GM18498 (cell line): ENCODE measurements at regions not wholly inside any gene's neighbourhood (a gene's known extent, or its start where the extent isn't known, plus 50 kb on each side); places are given as distances from the start of the nearest gene placed in this dataset.
"Not testable (repeated sequence)": the region's sequence is repeated elsewhere in the genome, so short reads cannot be mapped to it uniquely, and the experiment has no call there.

Source experiments
- ATAC-seq: cut with Tn5 transposase; IDR thresholded peaks from one replicate; pipeline ENCODE4 v1.9.1; 2021; ENCODE audit warnings: mild to moderate bottlenecking, moderate library complexity; ENCODE audit not compliant: unreplicated experiment

DNA sequence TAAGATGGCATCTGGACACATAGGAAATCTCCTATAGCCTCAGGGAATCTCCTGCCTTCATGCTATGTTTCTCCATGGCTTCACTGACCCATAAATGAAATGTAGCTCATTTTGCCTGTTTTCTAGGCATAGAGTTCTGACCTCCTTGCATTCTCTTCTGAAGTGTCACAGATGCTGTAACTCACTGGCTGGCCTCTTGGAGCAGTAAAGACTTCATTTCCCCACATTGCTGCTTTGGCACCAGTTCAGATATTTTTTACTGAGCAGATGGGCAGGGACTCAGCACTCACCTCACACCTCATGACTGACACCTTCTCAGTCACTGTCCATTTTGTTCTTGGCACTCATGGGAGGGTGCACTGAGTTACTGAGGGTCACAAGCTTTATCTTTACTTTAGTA lies 286.7 kb upstream of the TGFBR2 start:
- peak; percentile 89 for ATAC-seq

DNA sequence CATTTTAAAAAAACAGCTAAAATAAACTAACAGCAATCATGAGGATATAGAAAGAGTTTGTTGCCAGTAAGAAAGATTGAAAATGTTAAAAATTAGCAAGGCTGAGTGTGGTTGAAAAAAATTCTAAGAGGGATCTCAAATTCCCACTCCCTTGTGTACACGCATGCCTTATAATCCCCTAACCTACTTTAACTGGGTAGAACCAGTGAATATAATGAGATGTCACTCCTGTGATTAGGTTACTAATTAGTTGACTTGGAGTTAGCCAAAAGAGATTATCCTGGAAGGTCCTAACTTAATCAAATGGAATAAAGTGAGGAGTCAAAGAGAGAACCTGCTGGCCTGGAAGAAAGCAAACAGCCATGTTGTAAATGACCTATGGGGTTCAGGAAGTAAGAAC lies 286.0 kb upstream of the TGFBR2 start:
- ATAC-seq, result no peak

- no peak for ATAC-seq
These were observed 285.3 kb upstream of the TGFBR2 start for GRCh38 chr3:30321065-30321464.

DNA sequence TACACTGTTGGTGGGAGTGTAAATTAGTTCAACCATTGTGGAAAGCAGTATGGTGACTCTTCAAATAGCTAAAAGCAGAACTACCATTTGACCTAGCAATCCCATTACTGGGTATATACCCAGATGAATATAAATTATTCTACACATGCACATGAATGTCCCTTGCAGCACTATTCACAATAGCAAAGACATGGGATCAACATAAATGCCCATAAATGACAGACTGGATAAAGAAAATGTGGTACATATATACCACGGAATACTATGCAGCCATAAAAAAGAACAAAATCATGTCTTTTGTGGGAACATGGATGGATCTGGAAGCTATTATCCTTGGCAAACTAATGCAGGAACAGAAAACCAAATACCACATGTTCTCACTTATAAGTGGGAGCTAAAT lies 282.8 kb upstream of the TGFBR2 start:
- ATAC-seq, result not testable (repeated sequence)

GRCh38 chr3:30324587-30324986 lies 281.8 kb upstream of the TGFBR2 start:
- ATAC-seq, result no peak

DNA sequence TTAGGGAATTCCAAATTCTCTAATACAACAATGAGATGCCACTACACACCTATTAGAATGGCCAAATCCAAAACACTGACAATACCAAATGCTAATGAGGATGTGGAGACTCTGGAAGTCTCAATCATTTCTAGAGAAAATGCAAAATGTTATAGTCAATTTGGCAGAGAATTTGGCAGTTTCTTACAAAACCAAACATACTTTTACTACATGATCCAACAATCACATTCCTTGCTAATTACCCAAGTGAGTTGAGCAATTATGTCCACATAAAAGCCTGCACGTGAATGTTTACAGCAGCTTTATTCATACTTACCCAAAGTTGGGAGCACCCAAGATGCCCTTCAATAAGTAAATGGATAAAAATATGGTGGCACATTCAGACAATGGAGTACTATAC lies 278.4 kb upstream of the TGFBR2 start:
- ATAC-seq, result not testable (repeated sequence)

- not testable (repeated sequence) for ATAC-seq
These were observed 277.5 kb upstream of the TGFBR2 start for GRCh38 chr3:30328935-30329334.

DNA sequence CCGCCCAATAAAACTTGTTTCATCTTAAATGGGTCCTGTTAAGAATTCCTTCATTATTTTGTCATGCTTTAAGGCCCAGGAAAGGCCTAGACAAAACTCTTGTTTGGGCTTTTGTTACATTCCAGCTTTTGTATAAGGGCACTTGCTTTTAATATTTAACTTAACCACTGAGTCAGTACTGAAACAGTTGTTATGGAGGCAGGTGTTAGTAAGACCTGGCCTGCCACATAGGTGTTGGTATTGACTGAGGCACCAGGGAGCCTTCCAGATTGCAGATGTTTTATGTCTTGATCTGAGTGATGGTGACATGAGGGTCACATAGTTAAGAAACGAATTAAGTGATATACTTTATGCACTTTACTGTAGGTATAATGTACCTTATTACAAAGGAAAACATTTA lies 274.9 kb upstream of the TGFBR2 start:
- ATAC-seq, result no peak

DNA sequence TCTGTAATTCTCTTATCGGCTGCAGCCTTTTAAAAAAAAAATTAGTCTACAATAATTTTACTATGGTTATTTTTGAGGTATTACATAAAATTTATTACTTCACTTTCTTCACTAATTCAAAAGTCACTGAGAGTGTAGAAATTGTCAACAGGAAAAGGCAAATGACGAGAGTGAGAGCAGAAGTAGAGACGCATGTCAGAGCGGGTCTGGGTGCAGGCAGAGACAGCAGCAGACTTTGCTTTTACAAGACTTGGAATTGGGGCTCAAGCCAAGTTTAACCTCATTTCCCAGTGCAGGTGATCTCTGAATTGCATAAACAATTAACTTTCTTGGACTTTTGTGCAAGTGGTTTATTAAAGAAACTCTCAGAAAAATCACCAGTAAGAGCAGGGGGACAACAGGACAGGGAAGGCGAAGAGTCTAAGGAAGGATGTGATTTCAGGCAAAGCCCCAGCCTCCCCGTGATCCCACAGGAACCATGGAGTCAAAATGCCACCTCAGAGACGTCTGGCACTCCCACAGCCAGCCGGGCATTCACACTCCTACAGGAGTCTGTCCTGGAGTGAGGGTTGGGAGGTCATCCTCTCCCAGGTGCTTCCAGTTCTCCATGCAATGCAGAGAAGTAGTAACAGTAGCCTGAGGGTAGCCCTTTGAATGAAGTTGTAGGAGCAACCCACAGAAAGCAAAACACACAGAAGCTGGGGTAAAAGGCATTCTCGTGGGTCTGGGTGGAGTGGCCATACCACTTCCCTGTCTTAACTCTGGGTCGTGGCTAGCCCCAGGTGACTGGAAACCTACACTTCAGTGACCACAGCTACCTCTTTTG lies 274.0 kb upstream of the TGFBR2 start:
- ATAC-seq, result peak; percentile 48

DNA sequence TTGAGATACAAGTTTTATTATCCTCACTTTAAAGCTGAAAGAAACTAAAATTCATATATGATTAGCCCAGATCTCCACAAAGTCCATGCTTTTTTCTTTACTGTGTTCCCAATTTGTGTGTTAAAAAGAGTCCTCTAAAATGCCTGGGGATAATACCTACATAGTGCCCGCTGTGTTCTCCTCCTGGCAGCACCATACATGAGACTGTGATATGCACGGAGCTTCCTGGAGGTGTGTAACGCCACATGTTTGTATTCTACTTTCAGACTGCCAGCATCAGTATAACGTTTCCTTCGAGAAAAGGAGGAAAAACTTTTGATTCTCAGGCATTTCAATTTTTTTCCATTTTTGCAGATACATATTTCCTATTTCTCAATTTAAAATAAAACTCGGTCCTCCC lies 273.3 kb upstream of the TGFBR2 start:
- no peak for ATAC-seq

DNA sequence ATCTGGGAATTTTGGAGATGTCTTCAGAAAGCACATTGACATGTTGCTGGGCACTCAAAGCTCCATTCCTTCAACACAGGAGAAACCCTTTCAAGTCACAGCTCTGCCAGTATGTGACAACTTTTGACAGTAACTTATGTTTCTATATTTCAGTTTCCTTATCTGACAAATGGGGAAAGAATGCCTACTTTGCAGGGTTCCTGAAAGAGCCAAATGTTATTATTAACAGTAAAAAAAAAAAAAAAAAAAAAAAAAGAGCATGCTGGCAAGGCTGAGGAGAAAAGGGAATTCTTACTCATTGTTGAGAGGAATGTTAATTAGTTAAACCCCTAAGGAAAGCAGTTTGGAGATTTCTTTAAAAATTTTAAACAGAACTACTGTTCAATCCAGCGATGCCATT lies 272.5 kb upstream of the TGFBR2 start:
- ATAC-seq, result no peak

DNA sequence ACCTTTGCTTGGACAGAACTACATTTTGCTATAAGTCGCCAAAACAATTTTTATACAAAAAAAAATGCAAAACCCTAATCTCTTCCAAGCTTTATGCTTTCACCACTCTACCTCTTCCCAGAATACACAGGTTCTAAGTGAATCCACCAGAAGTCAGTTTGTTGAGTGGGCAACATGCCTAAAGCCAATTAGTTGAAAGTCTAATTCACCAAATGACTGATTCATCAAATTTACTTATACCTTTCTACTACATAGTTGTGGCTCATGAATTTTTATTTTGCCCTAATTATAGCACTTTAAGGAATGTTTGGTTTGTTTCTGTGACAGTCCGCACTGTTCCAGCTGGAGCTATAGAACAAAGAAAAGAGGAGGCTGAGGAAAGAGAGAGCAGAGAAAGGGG lies 265.9 kb upstream of the TGFBR2 start:
- no peak for ATAC-seq

GRCh38 chr3:30341079-30341478 lies 265.3 kb upstream of the TGFBR2 start:
- no peak for ATAC-seq

DNA sequence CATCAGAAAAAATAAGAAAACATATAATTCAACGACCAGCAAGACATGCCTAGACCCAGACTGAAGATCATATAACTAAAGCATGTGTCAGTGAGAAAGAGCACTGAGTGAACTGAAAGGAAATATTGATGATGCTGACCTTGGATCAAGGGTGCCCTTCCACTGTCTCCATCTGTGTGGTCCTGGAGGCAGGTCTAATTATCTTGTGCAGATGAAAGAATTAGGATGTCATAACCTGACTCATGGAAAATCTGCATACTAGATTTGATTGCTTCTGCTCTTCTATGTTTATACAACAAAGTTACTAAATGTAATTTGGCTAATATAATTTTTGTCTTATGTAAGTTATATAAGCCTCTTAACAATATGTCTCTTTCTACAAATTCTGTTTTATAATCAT lies 264.6 kb upstream of the TGFBR2 start:
- ATAC-seq, result no peak

- no peak for ATAC-seq
These were observed 263.9 kb upstream of the TGFBR2 start for GRCh38 chr3:30342318-30343060.

GRCh38 chr3:30343067-30343831 lies 263.2 kb upstream of the TGFBR2 start:
- ATAC-seq, result no peak

DNA sequence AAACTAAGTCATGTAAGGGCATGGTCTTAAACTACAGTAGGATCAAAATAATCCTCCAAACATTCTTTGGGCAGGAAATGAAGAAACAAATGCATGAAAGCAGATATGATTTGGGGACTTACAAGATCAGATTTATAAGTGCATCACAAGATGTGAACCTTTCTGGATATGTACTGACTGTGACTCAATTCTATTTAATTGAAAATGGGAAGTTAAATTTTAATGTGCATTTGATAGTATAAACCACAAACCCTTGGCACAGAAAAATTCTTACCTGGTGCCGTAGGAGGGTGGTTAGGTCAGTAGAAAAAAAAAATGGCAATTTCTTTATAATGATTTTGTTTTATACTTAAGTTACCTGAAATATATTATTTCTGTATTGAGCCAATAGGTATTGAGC lies 262.5 kb upstream of the TGFBR2 start:
- ATAC-seq, result no peak

- ATAC-seq, result no peak
These were observed 262.1 kb upstream of the TGFBR2 start for GRCh38 chr3:30344288-30344687.

DNA sequence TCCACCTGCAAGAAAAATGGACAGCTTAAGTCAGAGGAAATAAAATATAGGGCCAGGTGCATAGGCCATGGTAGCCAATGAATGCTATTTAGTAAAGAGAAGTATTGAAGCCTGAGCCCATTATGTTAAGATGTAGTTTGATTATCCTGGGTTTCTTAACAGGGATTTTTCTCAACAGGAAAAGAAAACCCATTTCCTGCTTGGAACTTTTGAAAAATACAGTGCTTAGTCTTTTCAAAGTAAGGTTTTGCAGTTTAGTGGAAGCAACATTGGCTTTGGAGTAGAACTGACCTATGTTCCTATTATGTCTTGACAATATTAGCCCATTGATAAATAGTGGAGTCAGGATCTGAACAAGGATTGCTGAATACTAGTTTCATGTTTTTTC lies 259.5 kb upstream of the TGFBR2 start:
- no peak for ATAC-seq

- no peak for ATAC-seq
These were observed 258.7 kb upstream of the TGFBR2 start for GRCh38 chr3:30347679-30348216.

- no peak for ATAC-seq
These were observed 256.9 kb upstream of the TGFBR2 start for GRCh38 chr3:30349507-30349906.
